Medulla oblongata (tissue), 1 donor: ENCODE measurements at regions not wholly inside any gene's neighbourhood (a gene's known extent, or its start where the extent isn't known, plus 50 kb on each side); places are given as distances from the start of the nearest gene placed in this dataset.
A peak's percentile ranks its signal among the peaks of the same experiment; 100 is the strongest.
"Not testable (repeated sequence)": the region's sequence is repeated elsewhere in the genome, so short reads cannot be mapped to it uniquely, and the experiment has no call there.

Experiments
- DNase-seq: peaks from one replicate; pipeline ENCODE4 v3.0.0-alpha.2; 2015; ENCODE audit errors: extremely low spot score

- no peak for DNase-seq
Measured at GRCh38 chr4:33437406-33437805, 2717.2 kb downstream of the PCDH7 start.

DNA sequence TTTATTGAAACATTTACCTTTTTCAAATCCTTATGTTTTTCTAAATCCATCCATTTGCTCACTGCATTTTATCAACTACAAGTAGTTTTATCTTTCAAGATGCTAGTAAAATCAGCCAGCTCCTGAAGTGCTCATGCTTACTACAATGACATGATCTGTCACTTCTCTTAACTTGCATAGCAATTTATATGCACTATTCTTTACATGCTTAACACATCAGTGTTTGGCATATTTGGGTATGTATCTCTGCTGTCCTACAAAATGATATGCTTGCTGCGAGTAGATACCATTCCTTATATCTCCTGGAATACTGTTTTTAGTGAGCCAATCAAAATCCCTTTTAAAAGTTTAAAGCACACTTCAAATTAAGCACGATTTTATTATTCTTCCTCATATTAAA lies 2726.8 kb downstream of the PCDH7 start:
- DNase-seq: no peak

- DNase-seq: no peak
Measured at GRCh38 chr4:33448948-33449347, 2728.8 kb downstream of the PCDH7 start.

DNA sequence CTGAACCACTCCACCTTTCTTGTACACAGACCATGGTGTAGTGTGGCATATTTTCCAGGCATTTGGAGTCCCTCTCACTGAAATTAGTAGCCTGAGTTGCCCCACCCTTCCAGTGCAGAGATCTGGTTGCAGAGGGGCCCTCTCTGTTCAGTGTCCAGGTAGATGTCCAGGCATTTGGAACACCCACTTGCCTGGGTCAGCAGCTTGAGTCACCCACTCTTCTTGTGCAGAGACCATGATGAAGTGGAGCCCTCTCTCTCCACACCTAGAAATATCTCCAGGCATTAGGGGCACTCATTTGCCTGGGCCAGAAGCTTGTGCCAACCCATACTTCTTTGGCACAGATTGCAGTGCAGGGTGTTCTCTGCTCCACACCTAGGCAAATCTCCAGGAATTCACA lies 2733.3 kb downstream of the PCDH7 start:
- DNase-seq: no peak

DNA sequence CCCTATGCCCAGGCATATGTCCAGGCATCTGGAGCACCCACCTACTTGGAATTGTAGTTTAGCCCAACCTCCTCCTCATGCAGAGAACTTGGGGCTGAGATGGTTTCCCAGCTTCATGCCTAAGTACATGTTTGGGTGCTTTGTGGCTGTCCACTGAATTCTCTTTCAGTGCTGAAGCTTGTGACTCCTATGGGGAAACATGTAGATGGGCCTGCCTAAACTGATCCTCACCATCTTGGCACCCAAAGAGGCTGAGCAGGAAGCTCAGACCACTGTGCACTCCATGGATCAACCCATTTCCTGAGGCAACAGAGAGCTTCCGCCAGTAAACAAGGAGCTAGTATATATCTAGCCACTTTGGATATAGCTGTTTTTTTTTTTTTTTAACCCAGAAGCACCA lies 2733.7 kb downstream of the PCDH7 start:
- DNase-seq: no peak

GRCh38 chr4:33465565-33465964 lies 2745.4 kb downstream of the PCDH7 start:
- no peak for DNase-seq

DNA sequence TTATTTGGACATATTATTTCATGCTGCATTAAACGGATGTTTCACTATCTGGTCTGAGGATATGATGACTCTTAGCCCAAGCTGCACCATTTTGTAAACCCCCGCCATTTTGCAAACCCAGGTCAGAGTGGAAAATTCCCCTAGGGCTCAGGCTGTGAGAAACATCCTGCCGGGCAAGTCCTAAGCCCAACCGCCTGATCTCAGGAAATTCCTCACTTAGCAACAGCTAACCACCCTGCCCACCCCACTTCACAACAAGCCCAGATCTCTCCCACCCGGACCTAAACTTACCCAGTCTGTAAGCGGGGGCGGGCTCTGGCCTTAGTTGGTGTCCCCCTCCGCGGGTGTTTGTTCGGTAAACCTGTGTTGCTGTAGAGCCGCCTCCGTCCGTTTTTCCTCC lies 2747.1 kb downstream of the PCDH7 start:
- no peak for DNase-seq

DNA sequence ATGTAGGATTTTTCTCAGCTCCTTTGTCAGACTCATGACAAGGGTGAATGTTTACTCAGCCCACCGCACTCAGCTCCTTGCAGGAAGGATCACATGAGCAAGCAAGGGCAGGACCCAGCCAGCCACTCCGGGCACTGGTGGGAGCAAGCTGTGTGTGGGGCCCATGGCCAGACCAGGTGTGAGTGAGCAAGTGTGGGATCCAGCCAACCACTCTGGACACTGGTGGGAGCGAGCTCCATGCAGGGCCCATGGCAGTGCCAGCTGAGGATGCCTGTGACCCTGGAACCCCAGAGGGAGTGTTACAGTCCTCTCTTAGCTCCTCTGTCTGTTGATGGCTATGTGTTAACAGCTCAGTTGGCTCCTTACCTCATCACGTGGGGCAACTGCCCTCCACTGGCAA lies 2750.6 kb downstream of the PCDH7 start:
- no peak for DNase-seq

GRCh38 chr4:33477715-33478114 lies 2757.5 kb downstream of the PCDH7 start:
- DNase-seq: no peak

DNA sequence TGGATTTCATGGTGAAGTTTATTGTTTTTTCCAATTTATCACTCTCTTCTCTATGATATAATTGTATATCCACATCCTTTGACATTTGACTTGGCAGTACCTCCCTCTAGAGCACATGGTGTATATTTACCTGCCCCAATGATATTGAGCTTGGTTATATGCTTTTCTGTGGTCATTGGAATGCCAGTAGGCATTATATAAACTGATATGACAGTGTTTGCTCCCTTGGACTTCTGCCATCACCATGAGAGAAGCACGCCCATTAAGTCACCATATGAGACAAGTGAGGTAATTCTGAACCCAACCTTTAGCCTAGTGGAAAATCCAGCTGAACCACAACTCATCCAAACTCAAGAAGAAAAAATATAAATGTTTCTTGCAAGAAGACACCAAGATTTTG lies 2761.5 kb downstream of the ARAP2 start:
- no peak for DNase-seq

- DNase-seq: no peak
Measured at GRCh38 chr4:33485111-33485510, 2759.2 kb downstream of the ARAP2 start.

DNA sequence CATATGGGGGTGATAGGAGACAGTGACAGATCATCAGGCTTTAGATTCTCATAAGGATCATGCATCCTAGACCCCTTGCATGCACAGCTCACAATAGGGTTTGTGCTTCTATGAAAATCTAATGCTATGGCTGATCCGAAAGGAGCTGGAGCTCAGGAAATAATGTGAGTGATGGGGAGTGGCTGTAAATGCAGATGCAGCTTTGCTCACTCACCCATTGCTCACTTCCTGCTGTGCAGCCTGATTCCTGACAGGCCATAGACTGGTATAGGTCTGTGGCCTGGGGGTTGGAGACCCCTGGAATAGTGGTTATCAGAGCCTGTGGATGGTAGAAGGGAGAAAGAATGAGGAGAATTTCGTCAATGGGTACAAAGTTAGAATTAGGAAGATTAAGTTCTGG lies 2751.1 kb downstream of the ARAP2 start:
- no peak for DNase-seq

GRCh38 chr4:33494150-33494549 lies 2750.2 kb downstream of the ARAP2 start:
- DNase-seq: no peak

DNA sequence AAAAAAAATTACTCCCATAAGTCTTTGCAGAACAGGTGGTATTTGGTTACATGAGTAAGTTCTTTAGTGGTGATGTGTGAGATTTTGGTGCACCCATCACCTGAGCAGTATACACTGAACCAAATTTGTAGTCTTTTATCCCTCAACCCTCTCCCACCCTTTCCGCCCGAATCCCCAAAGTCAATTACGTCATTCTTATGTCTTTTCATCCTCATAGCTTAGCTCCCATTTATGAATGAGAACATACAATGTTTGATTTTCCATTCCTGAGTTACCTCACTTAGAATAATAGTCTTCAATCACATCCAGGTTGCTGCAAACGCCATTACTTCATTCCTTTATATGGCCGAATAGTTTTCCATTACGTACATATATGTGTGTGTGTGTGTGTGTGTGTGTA lies 2742.7 kb downstream of the ARAP2 start:
- not testable (repeated sequence) for DNase-seq

DNA sequence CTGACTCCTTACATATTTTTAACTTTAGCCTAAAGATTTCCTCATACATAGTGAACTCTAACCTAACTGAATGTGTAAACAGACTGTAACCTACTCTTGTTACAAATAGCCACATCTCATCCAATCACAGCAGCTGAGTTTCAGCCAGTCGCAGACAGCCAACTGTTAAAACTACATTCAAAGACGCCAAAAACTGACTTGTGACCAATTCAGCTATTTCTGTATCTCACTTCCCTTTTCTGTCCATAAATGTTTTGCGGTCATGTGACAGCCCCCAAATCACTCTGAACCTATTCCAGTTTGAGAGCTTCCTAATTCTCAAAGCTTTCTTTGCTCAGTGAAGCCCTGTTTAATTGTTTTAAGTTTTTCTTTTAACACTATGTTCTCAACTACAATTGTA lies 2731.9 kb downstream of the ARAP2 start:
- DNase-seq: peak; percentile 53

DNA sequence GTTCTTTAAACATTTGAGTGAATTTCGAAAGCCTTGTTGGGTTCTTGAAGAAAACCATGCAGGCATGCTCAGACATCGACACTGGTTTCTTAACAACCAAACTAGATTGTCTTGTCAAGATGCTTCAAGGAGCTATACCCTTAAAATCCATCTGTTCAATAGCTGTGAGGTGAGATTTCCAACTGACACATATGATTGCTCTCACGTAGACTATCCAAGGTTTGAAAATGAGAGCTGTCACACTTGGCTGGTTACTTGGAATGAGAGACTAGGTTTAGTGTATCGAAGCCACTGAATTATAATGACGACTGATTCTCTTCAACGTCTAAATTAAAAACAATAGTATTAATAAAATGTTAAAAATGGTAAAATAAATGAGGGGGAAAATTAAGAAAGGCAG lies 2725.5 kb downstream of the ARAP2 start:
- no peak for DNase-seq

DNA sequence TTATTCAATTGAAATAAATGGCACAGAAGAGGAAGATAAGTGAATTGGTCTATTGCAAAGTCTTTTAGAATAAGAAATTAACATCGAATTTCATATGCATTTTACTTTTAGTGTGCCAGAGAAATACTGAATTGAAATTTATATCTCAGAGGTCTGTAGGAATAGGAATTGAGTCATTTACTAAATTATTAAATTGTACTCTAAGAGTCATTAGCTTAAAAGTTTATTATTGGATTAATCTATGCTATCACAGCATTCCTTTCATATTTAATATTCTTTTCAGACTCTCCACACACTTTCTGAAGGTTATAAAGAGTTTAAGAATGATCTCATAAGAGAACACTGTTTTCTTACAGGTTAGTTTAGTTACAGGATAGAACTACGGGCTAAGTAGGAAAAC lies 2711.5 kb downstream of the ARAP2 start:
- DNase-seq: no peak

GRCh38 chr4:33536898-33537297 lies 2707.4 kb downstream of the ARAP2 start:
- no peak for DNase-seq

DNA sequence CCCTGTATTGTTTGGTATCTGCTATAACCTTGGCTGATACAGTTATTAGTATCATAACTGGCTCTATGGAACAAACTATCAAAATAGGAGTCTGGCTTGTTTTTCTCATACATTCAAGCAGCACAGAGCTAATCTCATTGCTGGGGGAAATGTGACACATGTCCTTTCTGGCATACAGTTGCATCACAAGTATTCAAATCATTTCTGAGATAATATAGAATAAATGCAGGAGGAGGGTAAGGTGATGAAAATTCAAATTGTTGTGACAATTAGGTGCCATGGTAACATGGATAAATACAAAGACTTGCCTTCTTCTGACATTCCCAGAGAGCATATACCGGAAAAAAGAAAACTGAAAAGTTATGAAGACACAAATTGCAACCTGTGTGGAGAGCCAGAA lies 2706.8 kb downstream of the ARAP2 start:
- no peak for DNase-seq

DNA sequence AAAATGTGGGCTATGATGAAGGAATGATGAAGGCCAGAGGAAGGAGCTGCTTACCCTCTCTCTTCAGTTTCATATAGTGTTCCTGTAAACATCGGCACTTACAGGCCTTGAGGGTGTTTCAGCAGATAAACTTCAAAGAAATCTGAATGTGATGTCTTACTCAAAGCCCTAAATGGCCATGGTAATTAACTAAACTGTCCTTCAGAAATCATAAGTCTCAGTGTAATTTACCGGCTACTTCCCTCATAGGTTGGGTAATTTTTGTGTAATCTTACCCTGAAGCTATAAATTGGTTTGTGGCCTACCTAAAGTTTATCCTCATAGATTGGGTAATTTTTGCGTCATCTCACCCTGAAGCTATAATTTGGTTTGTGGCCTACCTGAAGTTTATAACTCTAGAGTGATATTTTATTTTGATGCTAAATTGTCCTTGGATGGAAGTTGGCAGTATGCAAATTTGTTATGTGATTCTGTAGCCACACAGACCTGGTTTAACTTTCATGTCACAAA lies 2700.3 kb downstream of the ARAP2 start:
- no peak for DNase-seq

- no peak for DNase-seq
Measured at GRCh38 chr4:33551244-33551643, 2693.1 kb downstream of the ARAP2 start.

DNA sequence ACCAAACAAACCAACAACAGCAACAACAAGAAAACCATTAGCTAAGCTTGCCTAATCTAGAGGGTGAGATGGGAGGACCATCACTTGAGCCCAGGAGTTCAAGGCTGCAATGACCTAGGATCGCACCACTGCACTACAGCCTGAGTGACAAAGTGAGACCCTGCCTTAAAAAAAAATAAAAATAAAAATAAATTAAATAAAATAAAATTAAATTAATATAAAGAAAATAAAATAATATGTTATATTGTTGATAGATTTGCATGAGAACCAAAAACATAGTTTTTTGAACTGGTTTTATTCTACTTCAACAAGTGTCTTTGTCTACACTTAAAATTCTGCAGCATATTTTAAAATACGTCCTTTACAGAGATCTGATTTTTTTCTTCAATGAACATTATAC lies 2683.1 kb downstream of the ARAP2 start:
- no peak for DNase-seq

- DNase-seq: no peak
Measured at GRCh38 chr4:33566649-33567048, 2677.7 kb downstream of the ARAP2 start.

GRCh38 chr4:33577791-33578190 lies 2666.5 kb downstream of the ARAP2 start:
- no peak for DNase-seq

- no peak for DNase-seq
Measured at GRCh38 chr4:33579951-33580350, 2664.4 kb downstream of the ARAP2 start.
